Osteocyte (in vitro differentiated cells): ENCODE measurements at regions not wholly inside any gene's neighbourhood (a gene's known extent, or its start where the extent isn't known, plus 50 kb on each side); places are given as distances from the start of the nearest gene placed in this dataset.

Experiments
- DNase-seq: peaks from one replicate; pipeline ENCODE4 v3.0.0; 2021; ENCODE audit warnings: mixed read lengths; ENCODE audit not compliant: unreplicated experiment; ENCODE audit errors: extremely low spot score
- H3K27ac Mint-ChIP-seq: one replicate; pipeline ENCODE4 v1.8.0; 2021; ENCODE audit warnings: mild to moderate bottlenecking, mixed read lengths; ENCODE audit not compliant: unreplicated experiment
- H3K27me3 Mint-ChIP-seq: one replicate; pipeline ENCODE4 v1.8.0; 2021; ENCODE audit warnings: mixed read lengths; ENCODE audit not compliant: unreplicated experiment
- H3K36me3 Mint-ChIP-seq: one replicate; pipeline ENCODE4 v1.8.0; 2021; ENCODE audit warnings: mixed read lengths; ENCODE audit not compliant: unreplicated experiment
- H3K4me1 Mint-ChIP-seq: one replicate; pipeline ENCODE4 v1.8.0; 2021; ENCODE audit warnings: mixed read lengths; ENCODE audit not compliant: unreplicated experiment
- H3K4me3 Mint-ChIP-seq: one replicate; pipeline ENCODE4 v1.8.0; 2021; ENCODE audit warnings: mild to moderate bottlenecking, moderate library complexity, mixed read lengths; ENCODE audit not compliant: unreplicated experiment
- H3K9me3 Mint-ChIP-seq: one replicate; pipeline ENCODE4 v1.8.0; 2021; ENCODE audit warnings: mixed read lengths; ENCODE audit not compliant: unreplicated experiment
- CTCF ChIP-seq: fragments of 200-600 bp; sonication (generic); IDR thresholded peaks from 2 replicates; pipeline ENCODE4 v1.5.0; 2021; ENCODE audit warnings: antibody characterized with exemption, mild to moderate bottlenecking, moderate library complexity

- DNase-seq: no peak
- no peaks in the 10 kb centered on the region for H3K36me3 Mint-ChIP-seq
- H3K27ac Mint-ChIP-seq: no peak overlapping the region
- peaks cover 13% of the 10 kb centered on the region for H3K4me1 Mint-ChIP-seq
- H3K27me3 Mint-ChIP-seq: no peaks in the 10 kb centered on the region
- H3K4me3 Mint-ChIP-seq: no peak overlapping the region
- H3K9me3 Mint-ChIP-seq: no peaks in the 10 kb centered on the region
- no peak for TF ChIP-seq CTCF
Measured at GRCh38 chr18:55764386-55764785, 176.4 kb upstream of the TCF4 start.

GRCh38 chr18:55763805-55764204, 175.8 kb upstream of the TCF4 start:
- no peak for TF ChIP-seq CTCF
- Mint-ChIP-seq H3K4me3 (no peak overlapping the region), H3K27ac (no peak overlapping the region), H3K27me3 (no peaks in the 10 kb centered on the region), H3K9me3 (no peaks in the 10 kb centered on the region), H3K4me1 (peaks cover 14% of the 10 kb centered on the region), H3K36me3 (no peaks in the 10 kb centered on the region)
- DNase-seq: no peak

- no peak overlapping the region for H3K4me3 Mint-ChIP-seq
Measured at GRCh38 chr18:55763298-55763697, 175.3 kb upstream of the TCF4 start.

GRCh38 chr18:55762424-55762823, 174.4 kb upstream of the TCF4 start:
- no peak for DNase-seq
- Mint-ChIP-seq H3K4me1 (peaks cover 11% of the 10 kb centered on the region), H3K9me3 (no peaks in the 10 kb centered on the region), H3K36me3 (no peaks in the 10 kb centered on the region), H3K4me3 (no peak overlapping the region), H3K27me3 (no peaks in the 10 kb centered on the region), H3K27ac (no peak overlapping the region)
- no peak for TF ChIP-seq CTCF

More at GRCh38 chr18:55763298-55763697, 175.3 kb upstream of the TCF4 start:
- Mint-ChIP-seq H3K27ac (no peak overlapping the region), H3K9me3 (no peaks in the 10 kb centered on the region), H3K4me1 (peaks cover 13% of the 10 kb centered on the region), H3K36me3 (no peaks in the 10 kb centered on the region), H3K27me3 (no peaks in the 10 kb centered on the region)
- TF ChIP-seq CTCF: no peak
- no peak for DNase-seq

GRCh38 chr18:55753643-55754263, 165.8 kb upstream of the TCF4 start:
- no peak for DNase-seq
- Mint-ChIP-seq H3K27me3 (no peaks in the 10 kb centered on the region), H3K36me3 (no peaks in the 10 kb centered on the region), H3K9me3 (no peaks in the 10 kb centered on the region), H3K27ac (no peak overlapping the region), H3K4me1 (no peaks in the 10 kb centered on the region), H3K4me3 (no peak overlapping the region)
- TF ChIP-seq CTCF: no peak
